PC-3 (cell line): ENCODE measurements at regions not wholly inside any gene's neighbourhood (a gene's known extent, or its start where the extent isn't known, plus 50 kb on each side); places are given as distances from the start of the nearest gene placed in this dataset.
"Not testable (repeated sequence)": the region's sequence is repeated elsewhere in the genome, so short reads cannot be mapped to it uniquely, and the experiment has no call there.

ENCODE experiments used
- ATAC-seq: fragments of 200-7000 bp; cut with Tn5 transposase; 2 replicates; pipeline ENCODE4 v1.9.1; 2020; ENCODE audit warnings: mild to moderate bottlenecking, moderate library complexity
- BruUV-seq: library from RNA; stranded (reverse); fragments of 400-500 nt; replicated peaks from 2 replicates; lab custom pipeline; 2021; lab: Mats Ljungman, UMichigan
- CTCF ChIA-PET: fragments of 300-600 bp; sonication (Branson Sonifier 250); formaldehyde crosslinking; loops from one replicate; lab custom pipeline; 2022; ENCODE audit warnings: antibody characterized with exemption; lab: Charles Lee
- POLR2A ChIA-PET: fragments of 300-600 bp; sonication (Branson Sonifier 250); formaldehyde crosslinking; loops from one replicate; lab custom pipeline; 2022; ENCODE audit warnings: antibody characterized with exemption; ENCODE audit not compliant: unreplicated experiment; lab: Charles Lee
- DNase-seq: peaks from one replicate; pipeline ENCODE4 v3.0.0-alpha.2; 2015
- H2AFZ ChIP-seq: fragments of 300-600 bp; sonication (generic); 2 replicates; pipeline ENCODE4 v1.6.0; 2016; ENCODE audit warnings: antibody characterized with exemption, low read length
- H3F3A ChIP-seq: fragments of 300-600 bp; sonication (generic); one replicate; pipeline ENCODE4 v1.6.0; 2017; ENCODE audit warnings: antibody characterized with exemption, low read length, control low read depth, mild to moderate bottlenecking; ENCODE audit not compliant: unreplicated experiment
- H3K27ac ChIP-seq: fragments of 300-600 bp; sonication (generic); 2 replicates; pipeline ENCODE4 v1.5.1; 2016; ENCODE audit warnings: mild to moderate bottlenecking, low read length
- H3K27me3 ChIP-seq: fragments of 300-600 bp; sonication (generic); 2 replicates; pipeline ENCODE4 v1.6.1; 2016; ENCODE audit warnings: low read length, mixed read lengths
- H3K36me3 ChIP-seq: fragments of 300-600 bp; sonication (generic); 2 replicates; pipeline ENCODE4 v1.6.1; 2016; ENCODE audit warnings: low read depth, mixed run types, low read length, mixed read lengths
- H3K4me1 ChIP-seq: fragments of 300-600 bp; sonication (generic); 2 replicates; pipeline ENCODE4 v1.5.1; 2016; ENCODE audit warnings: low read length; ENCODE audit not compliant: insufficient read depth
- H3K4me2 ChIP-seq: fragments of 300-600 bp; sonication (generic); 2 replicates; pipeline ENCODE4 v1.6.0; 2016; ENCODE audit warnings: low read length
- H3K4me3 ChIP-seq: fragments of 300-600 bp; sonication (generic); 2 replicates; pipeline ENCODE4 v1.5.1; 2016; ENCODE audit warnings: mild to moderate bottlenecking, low read length, mixed read lengths
- H3K79me2 ChIP-seq: fragments of 300-600 bp; sonication (generic); 2 replicates; pipeline ENCODE4 v1.6.1; 2017; ENCODE audit warnings: low read length, mixed read lengths
- H3K9ac ChIP-seq: fragments of 300-600 bp; sonication (generic); 2 replicates; pipeline ENCODE4 v1.6.0; 2016; ENCODE audit warnings: mild to moderate bottlenecking, low read length
- H3K9me2 ChIP-seq: fragments of 300-600 bp; sonication (generic); replicated peaks from 2 replicates; pipeline ENCODE4 v1.6.1; 2016; ENCODE audit warnings: mixed run types, low read length, mixed read lengths
- H3K9me3 ChIP-seq: fragments of 300-600 bp; sonication (generic); 2 replicates; pipeline ENCODE4 v1.6.1; 2016; ENCODE audit warnings: low read length, mixed read lengths
- H4K20me1 ChIP-seq: fragments of 300-600 bp; sonication (generic); 2 replicates; pipeline ENCODE4 v1.6.1; 2016; ENCODE audit warnings: low read length, mixed read lengths
- intact Hi-C: fragments of 100-400 bp; cut with micrococcal nuclease; formaldehyde crosslinking; loops from 2 replicates; pipeline ENCODE4 v1.9.0; 2023

DNA sequence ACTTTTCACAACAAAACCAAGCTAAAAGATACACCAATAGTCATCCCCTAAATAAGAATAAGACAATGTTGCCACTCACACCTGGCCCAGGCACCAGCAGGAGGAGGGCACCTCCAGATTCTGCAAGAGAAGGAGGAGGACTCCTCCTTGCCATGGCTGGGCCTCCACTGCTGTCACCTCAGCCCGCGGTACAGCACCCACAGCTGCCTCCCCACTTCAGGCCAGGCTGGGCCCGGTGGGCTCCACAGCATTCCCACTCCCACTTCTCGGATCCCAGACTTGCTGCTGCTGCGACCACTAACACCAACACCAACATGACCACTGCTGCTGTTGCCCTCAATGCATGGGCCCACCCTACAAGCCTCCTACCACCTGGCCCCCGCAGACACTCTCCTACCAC lies 95.3 kb upstream of the POTED start:
- CTCF ChIA-PET, BruUV-seq, H3K4me2 ChIP-seq, H3K4me3 ChIP-seq, H4K20me1 ChIP-seq, H3F3A ChIP-seq, H3K9me2 ChIP-seq, H3K9me3 ChIP-seq, H3K4me1 ChIP-seq, ATAC-seq, intact Hi-C loops, DNase-seq, H3K27me3 ChIP-seq, H3K9ac ChIP-seq, H3K36me3 ChIP-seq, POLR2A ChIA-PET, H2AFZ ChIP-seq, H3K27ac ChIP-seq, H3K79me2 ChIP-seq: not testable (repeated sequence)

DNA sequence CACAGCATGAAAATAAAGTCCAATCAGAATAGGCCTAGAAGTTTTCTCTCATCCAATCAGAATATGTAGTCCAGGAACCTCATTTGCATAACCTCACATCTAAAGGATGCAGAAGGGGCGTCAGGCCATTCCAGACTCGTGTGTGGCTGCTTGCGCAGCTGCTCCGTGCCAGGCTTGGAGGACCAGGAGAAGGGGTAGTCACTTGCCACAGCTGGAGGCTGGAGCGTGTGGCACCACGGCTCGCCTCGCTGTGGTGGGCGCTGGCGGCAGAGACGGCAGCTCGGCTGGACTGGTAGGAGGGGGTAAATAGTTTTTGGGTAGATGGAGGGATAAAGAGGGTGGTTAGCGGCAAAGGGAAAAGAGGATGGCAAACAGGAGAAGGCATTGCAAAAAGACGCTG lies 93.6 kb upstream of the POTED start:
- POLR2A ChIA-PET, H3K4me1 ChIP-seq, ATAC-seq, H3K36me3 ChIP-seq, H3K9me2 ChIP-seq, H3K27me3 ChIP-seq, DNase-seq, H2AFZ ChIP-seq, H3K4me3 ChIP-seq, H3F3A ChIP-seq, H4K20me1 ChIP-seq, BruUV-seq, H3K79me2 ChIP-seq, H3K4me2 ChIP-seq, intact Hi-C loops, CTCF ChIA-PET, H3K9ac ChIP-seq, H3K27ac ChIP-seq, H3K9me3 ChIP-seq: not testable (repeated sequence)

DNA sequence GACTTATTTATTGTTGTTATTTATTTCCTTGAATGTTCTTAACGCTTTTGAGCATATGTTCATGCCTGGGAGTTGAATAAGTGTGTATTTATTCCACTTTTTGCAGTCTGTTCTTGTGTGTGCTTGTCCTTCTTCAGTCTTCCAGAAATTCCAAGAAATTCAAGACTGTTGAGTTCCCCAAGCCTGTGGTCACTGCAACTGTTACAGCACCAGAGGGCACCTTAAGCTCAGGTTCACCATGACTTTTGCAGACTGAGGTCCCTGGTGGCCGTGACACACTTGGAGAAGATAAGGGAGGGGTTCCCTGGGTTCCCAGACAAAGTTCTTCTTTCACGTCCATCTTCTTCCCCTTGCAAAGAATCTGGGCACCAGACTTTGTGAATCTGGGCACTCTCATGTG lies 89.6 kb upstream of the POTED start:
- CTCF ChIA-PET = not testable (repeated sequence)

DNA sequence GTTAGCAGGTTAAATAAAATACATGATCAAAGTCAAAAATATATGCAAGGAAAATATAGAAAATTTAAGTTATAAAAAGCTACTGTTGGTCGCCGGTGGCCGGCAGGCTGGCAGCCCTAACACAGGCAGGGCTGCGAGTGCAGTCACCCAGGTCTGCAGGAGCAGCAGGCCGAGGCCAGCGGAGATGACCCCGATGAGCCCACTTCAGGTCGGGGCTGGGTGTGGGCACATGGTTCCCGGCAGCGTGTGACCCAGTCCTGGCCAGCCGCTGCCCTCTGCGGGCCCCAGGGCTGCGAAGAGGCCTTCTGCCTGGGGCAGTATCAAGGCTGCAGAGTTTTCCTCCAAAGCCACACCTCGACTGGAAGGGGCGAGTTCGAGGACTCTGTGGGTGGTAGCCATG lies 84.6 kb upstream of the POTED start:
- H3K9ac ChIP-seq, H3K4me3 ChIP-seq, ATAC-seq, intact Hi-C loops, H2AFZ ChIP-seq, DNase-seq, H3K4me2 ChIP-seq, H3K9me3 ChIP-seq, CTCF ChIA-PET, H3K4me1 ChIP-seq, H3K27ac ChIP-seq, H3F3A ChIP-seq, H3K79me2 ChIP-seq, H3K9me2 ChIP-seq, POLR2A ChIA-PET, H4K20me1 ChIP-seq, H3K27me3 ChIP-seq, H3K36me3 ChIP-seq, BruUV-seq: not testable (repeated sequence)

More for the DNA sequence above, 89.6 kb upstream of the POTED start:
- H3F3A ChIP-seq, H3K9me2 ChIP-seq, H4K20me1 ChIP-seq, H3K27ac ChIP-seq, H3K4me1 ChIP-seq, H3K9me3 ChIP-seq, H2AFZ ChIP-seq, H3K27me3 ChIP-seq, H3K79me2 ChIP-seq, BruUV-seq, H3K9ac ChIP-seq, intact Hi-C loops, POLR2A ChIA-PET, H3K36me3 ChIP-seq, H3K4me3 ChIP-seq, H3K4me2 ChIP-seq: not testable (repeated sequence)
- peak; percentile 45; the same call in 1 of the 2 replicates for ATAC-seq
- DNase-seq = peak; percentile 14

DNA sequence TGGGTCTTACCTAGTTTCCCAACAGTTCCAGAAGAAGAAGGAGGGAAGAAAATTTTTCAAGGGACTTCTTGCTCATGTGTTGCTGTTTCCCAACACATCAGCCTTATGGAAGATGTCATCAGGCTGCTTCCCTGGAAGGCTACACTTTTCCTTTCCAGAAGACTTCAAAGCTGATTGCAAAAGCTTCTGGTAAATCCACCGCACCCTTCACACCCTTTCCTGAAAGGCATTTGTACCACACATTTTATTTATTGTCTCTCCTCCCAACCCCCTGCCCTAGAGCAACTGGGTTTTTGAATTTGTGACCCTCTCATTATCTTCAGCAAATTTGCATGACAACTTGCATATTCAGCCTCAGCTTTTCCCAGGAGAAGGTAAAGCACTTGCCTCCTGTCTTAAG lies 80.5 kb upstream of the POTED start:
- CTCF ChIA-PET, H3K9ac ChIP-seq, H3K4me2 ChIP-seq, H3K27ac ChIP-seq, H2AFZ ChIP-seq, DNase-seq, H3K4me1 ChIP-seq, H3K9me2 ChIP-seq, H4K20me1 ChIP-seq, H3K27me3 ChIP-seq, BruUV-seq, H3K79me2 ChIP-seq, H3K9me3 ChIP-seq, ATAC-seq, H3K36me3 ChIP-seq, intact Hi-C loops, H3F3A ChIP-seq, H3K4me3 ChIP-seq, POLR2A ChIA-PET: not testable (repeated sequence)

DNA sequence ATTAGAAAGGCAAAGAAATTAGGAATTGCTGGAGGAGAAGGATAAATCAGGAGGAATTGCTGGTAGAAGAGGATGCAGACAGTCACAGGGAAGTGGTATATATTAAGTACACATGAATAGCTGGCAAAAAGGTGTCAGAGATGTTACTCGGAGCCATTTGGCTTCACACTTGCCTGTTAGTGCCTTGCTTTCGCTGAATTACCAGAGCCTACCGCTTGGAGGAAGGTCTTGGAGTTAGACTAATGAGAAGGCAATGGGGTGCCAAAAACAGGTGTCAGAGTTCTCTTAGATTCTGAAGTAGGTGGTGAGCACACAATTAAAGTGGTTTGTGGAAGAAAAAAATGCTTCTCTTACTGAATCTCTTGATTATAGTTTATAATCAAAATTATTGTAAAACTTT lies 79.9 kb upstream of the POTED start:
- H3K4me2 ChIP-seq, H3K4me3 ChIP-seq, CTCF ChIA-PET, H3F3A ChIP-seq, H3K4me1 ChIP-seq, H3K27ac ChIP-seq, H3K9me2 ChIP-seq, DNase-seq, H3K9me3 ChIP-seq, H3K9ac ChIP-seq, H3K27me3 ChIP-seq, H4K20me1 ChIP-seq, BruUV-seq, H3K79me2 ChIP-seq, ATAC-seq, POLR2A ChIA-PET, intact Hi-C loops, H2AFZ ChIP-seq, H3K36me3 ChIP-seq: not testable (repeated sequence)

DNA sequence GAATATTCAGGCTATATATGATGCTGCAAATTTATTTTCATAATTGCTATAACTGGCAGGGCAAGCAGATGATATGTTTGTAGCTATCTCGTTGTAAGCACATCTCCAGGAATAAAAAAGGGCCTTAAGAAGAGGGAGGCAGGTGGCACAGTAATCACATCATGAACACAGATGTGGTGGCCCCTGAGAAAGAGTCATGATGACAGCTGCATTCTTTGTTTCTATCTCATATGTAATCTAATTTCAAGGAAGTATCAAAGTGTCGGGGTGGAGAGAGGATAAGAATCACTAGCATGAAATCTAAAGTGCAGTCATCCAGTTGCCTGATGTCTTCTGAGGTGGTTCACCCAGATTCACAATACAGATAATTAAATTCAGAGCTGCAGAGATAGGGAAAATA lies 78.9 kb upstream of the POTED start:
- H4K20me1 ChIP-seq, CTCF ChIA-PET: not testable (repeated sequence)

More for the DNA sequence above, 78.9 kb upstream of the POTED start:
- H3K9ac ChIP-seq, H3K4me1 ChIP-seq, H3K36me3 ChIP-seq, POLR2A ChIA-PET, intact Hi-C loops, H3K27me3 ChIP-seq, BruUV-seq, H2AFZ ChIP-seq, H3K9me3 ChIP-seq, ATAC-seq, H3K27ac ChIP-seq, H3K4me3 ChIP-seq, H3K4me2 ChIP-seq, H3F3A ChIP-seq, H3K79me2 ChIP-seq, H3K9me2 ChIP-seq, DNase-seq: not testable (repeated sequence)
